SK-N-SH (cell line): ENCODE measurements at regions not wholly inside any gene's neighbourhood (a gene's known extent, or its start where the extent isn't known, plus 50 kb on each side); places are given as distances from the start of the nearest gene placed in this dataset.

Experiments
- CTCF ChIA-PET: fragments of 300-600, 350-600 bp; formaldehyde crosslinking; extraction: SDS; loops from one replicate; lab custom pipeline; 2021; lab: Yijun Ruan, JAX
- POLR2A ChIA-PET: fragments of 350-600 bp; sonication (Branson Sonifier 250); formaldehyde crosslinking; extraction: SDS; loops from one replicate; lab custom pipeline; 2020; ENCODE audit warnings: antibody characterized with exemption, inconsistent platforms; lab: Yijun Ruan, JAX
- DNase-seq: peaks from one replicate; pipeline ENCODE4 v3.0.0; 2012
- H2AFZ ChIP-seq: fragments of 200-600 bp; sonication (generic); 2 replicates; pipeline ENCODE4 v1.8.1; 2016; ENCODE audit warnings: antibody characterized with exemption, mild to moderate bottlenecking, low read depth
- H3F3A ChIP-seq: fragments of 200-600 bp; sonication (generic); replicated peaks from 2 replicates; pipeline ENCODE3; 2016; ENCODE audit warnings: antibody characterized with exemption, mild to moderate bottlenecking; ENCODE audit not compliant: insufficient read depth
- H3K27ac ChIP-seq, 2 experiments: fragments of 200-500 bp in 1 of 2; fragments of 200-600 bp in 1 of 2; sonication (Bioruptor generic) in 1 of 2; sonication (generic), shearing (Covaris generic) in 1 of 2; 2 replicates each; pipeline versions ENCODE4 v1.5.1 to v1.6.1; 2014 to 2016; ENCODE audit warnings: low read depth in 2 of 2, inconsistent platforms in 1 of 2, low read length in 1 of 2, mild to moderate bottlenecking in 1 of 2, mixed read lengths in 1 of 2
- H3K27me3 ChIP-seq: fragments of 200-600 bp; sonication (generic), shearing (Covaris generic); 2 replicates; pipeline ENCODE4 v1.6.1; 2016; ENCODE audit warnings: mixed run types; ENCODE audit not compliant: insufficient read depth
- H3K36me3 ChIP-seq, 2 experiments: fragments of 200-500 bp in 1 of 2; fragments of 200-600 bp in 1 of 2; sonication (Bioruptor generic) in 1 of 2; sonication (generic) in 1 of 2; replicated peaks in 1 of 2; 2 replicates each; pipeline versions ENCODE3 to v1.5.1; 2014 to 2016; ENCODE audit warnings: low read length in 1 of 2, mild to moderate bottlenecking in 1 of 2; ENCODE audit not compliant: insufficient read depth in 2 of 2, control insufficient read depth in 1 of 2
- H3K4me1 ChIP-seq, 2 experiments: fragments of 200-500 bp in 1 of 2; fragments of 200-600 bp in 1 of 2; sonication (Bioruptor generic) in 1 of 2; sonication (generic), shearing (Covaris generic) in 1 of 2; 2 replicates each; pipeline versions ENCODE4 v1.5.1 to v1.6.1; 2014 to 2016; ENCODE audit warnings: low read depth in 1 of 2, low read length in 1 of 2, mixed run types in 1 of 2; ENCODE audit not compliant: insufficient read depth in 2 of 2, control insufficient read depth in 1 of 2
- H3K4me2 ChIP-seq: fragments of 200-600 bp; sonication (generic), shearing (Covaris generic); 2 replicates; pipeline ENCODE4 v1.6.1; 2017; ENCODE audit warnings: mixed run types
- H3K4me3 ChIP-seq, 2 experiments: fragments of 200-500 bp in 1 of 2; fragments of 200-600 bp in 1 of 2; sonication (Bioruptor generic) in 1 of 2; sonication (generic), shearing (Covaris generic) in 1 of 2; 2 replicates each; pipeline versions ENCODE4 v1.5.1 to v1.8.1; 2014 to 2016; ENCODE audit warnings: low read depth in 2 of 2, inconsistent platforms in 1 of 2, low read length in 1 of 2, mild to moderate bottlenecking in 1 of 2, mixed read lengths in 1 of 2, moderate library complexity in 1 of 2
- H3K79me2 ChIP-seq: fragments of 200-600 bp; sonication (generic); 2 replicates; pipeline ENCODE4 v1.8.1; 2017; ENCODE audit warnings: mild to moderate bottlenecking; ENCODE audit not compliant: insufficient read depth
- H3K9ac ChIP-seq: fragments of 200-600 bp; sonication (generic); 2 replicates; pipeline ENCODE4 v1.6.1; 2017; ENCODE audit warnings: mixed run types
- H3K9me2 ChIP-seq: fragments of 200-600 bp; sonication (generic); 2 replicates; pipeline ENCODE4 v1.6.1; 2017; ENCODE audit warnings: mixed run types
- H3K9me3 ChIP-seq: fragments of 200-600 bp; sonication (generic); 2 replicates; pipeline ENCODE4 v1.6.1; 2017; ENCODE audit warnings: mixed run types, mild to moderate bottlenecking, moderate library complexity
- H4K20me1 ChIP-seq: fragments of 200-600 bp; sonication (generic); 2 replicates; pipeline ENCODE4 v1.6.1; 2017; ENCODE audit warnings: mild to moderate bottlenecking, mixed run types; ENCODE audit not compliant: insufficient read depth
- CTCF ChIP-seq: fragments of 200-600 bp; sonication (generic); IDR thresholded peaks from 2 replicates; pipeline ENCODE4 v1.6.1; 2017; ENCODE audit warnings: antibody characterized with exemption, mild to moderate bottlenecking, moderate library complexity
- EP300 ChIP-seq, 2 experiments: IDR thresholded peaks; 2 replicates each; pipeline versions ENCODE4 v1.4.0 to v1.6.1; 2012; ENCODE audit warnings: borderline replicate concordance in 1 of 2, low read depth in 1 of 2, low read length in 1 of 2
- EZH2phosphoT487 ChIP-seq: fragments of 200-600 bp; sonication (generic); IDR thresholded peaks from 2 replicates; pipeline ENCODE4 v1.6.1; 2017; ENCODE audit warnings: low read depth, mixed run types, mild to moderate bottlenecking, antibody characterized with exemption, moderate library complexity, borderline replicate concordance
- MAX ChIP-seq: IDR thresholded peaks from 2 replicates; pipeline ENCODE4 v1.4.0; 2012; ENCODE audit warnings: low read depth
- NFIC ChIP-seq: IDR thresholded peaks from 2 replicates; pipeline ENCODE4 v1.4.0; 2012; ENCODE audit warnings: borderline replicate concordance
- NRF1 ChIP-seq: IDR thresholded peaks from 2 replicates; pipeline ENCODE4 v1.6.1; 2012; ENCODE audit warnings: low read depth, mild to moderate bottlenecking, low read length
- PBX3 ChIP-seq: IDR thresholded peaks from 2 replicates; pipeline ENCODE4; 2012
- POLR2AphosphoS5 ChIP-seq: IDR thresholded peaks from 2 replicates; pipeline ENCODE4 v1.6.1; 2012; ENCODE audit warnings: low read depth, low read length
- RAD21 ChIP-seq: IDR thresholded peaks from 2 replicates; pipeline ENCODE4 v1.6.1; 2012; ENCODE audit warnings: mild to moderate bottlenecking, low read length
- RFX5 ChIP-seq: IDR thresholded peaks from 2 replicates; pipeline ENCODE4 v1.6.1; 2012; ENCODE audit warnings: mild to moderate bottlenecking, improper control_type of control experiment, low read length
- SMC3 ChIP-seq: IDR thresholded peaks from 2 replicates; pipeline ENCODE4 v1.6.1; 2012; ENCODE audit warnings: low read depth, low read length, improper control_type of control experiment
- TCF12 ChIP-seq: IDR thresholded peaks from 2 replicates; pipeline ENCODE4 v1.4.0; 2012
- TEAD4 ChIP-seq: IDR thresholded peaks from 2 replicates; pipeline ENCODE4 v1.4.0; 2012; ENCODE audit warnings: mild to moderate bottlenecking, borderline replicate concordance; ENCODE audit not compliant: insufficient read depth
- USF2 ChIP-seq: fragments of 150-350 bp; IDR thresholded peaks from 2 replicates; pipeline ENCODE4 v1.6.1; 2017; ENCODE audit warnings: antibody characterized with exemption, low read length, low read depth, borderline replicate concordance
- ZBTB33 ChIP-seq: IDR thresholded peaks from 2 replicates; pipeline ENCODE4 v1.4.0; 2012; ENCODE audit warnings: low read depth, borderline replicate concordance
- WGBS: methylation state at CpG from one replicate; pipeline ENCODE4 v1.1.6; 2017; ENCODE audit warnings: low lambda C conversion rate; 5-methylcytosine and 5-hydroxymethylcytosine counted together

GRCh38 chr5:34538026-34538672 lies 118.0 kb upstream of the RAI14 start:
- H4K20me1 ChIP-seq, result no peaks in the 10 kb centered on the region
- H3K9me2 ChIP-seq, result no peaks in the 10 kb centered on the region
- peaks cover 31% of the 10 kb centered on the region for H3F3A ChIP-seq
- H3K4me1 ChIP-seq, result peaks cover 0 to 18% of the 10 kb centered on the region in 2 experiments; a peak in 3 of 4 replicates
- no peaks in the 10 kb centered on the region for H3K79me2 ChIP-seq
- H3K9ac ChIP-seq, result no peak overlapping the region
- 60% methylated on average over 3 of the region's 3 CpGs for WGBS
- no peak overlapping the region for H2AFZ ChIP-seq
- ChIA-PET POLR2A (no interaction called here), CTCF (interaction anchor here (1.7 to 2.3 kb wide), 4 partner anchors 10 to 360 kb away, joined by 5 to 13 read pairs (median 6); no protein-coding TSS in a partner anchor)
- H3K36me3 ChIP-seq, result no peaks in the 10 kb centered on the region
- H3K4me3 ChIP-seq, result no peak overlapping the region
- no peak overlapping the region for H3K4me2 ChIP-seq
- no peaks in the 10 kb centered on the region for H3K27me3 ChIP-seq
- no peak for DNase-seq
- H3K27ac ChIP-seq, result 0 out of 4 replicates have a peak overlapping the region, but pooled peaks of 1 of the 2 experiments have one; percentile 11
- H3K9me3 ChIP-seq, result no peaks in the 10 kb centered on the region
- TF ChIP-seq USF2 (no peak), PBX3 (no peak), RAD21 (peak; percentile 46), CTCF (peak; percentile 44)
- TF ChIP-seq, all 33 proteins: peak for 2

- H3K4me2 ChIP-seq, result no peak overlapping the region
Measured at GRCh38 chr5:34539183-34539582, 116.9 kb upstream of the RAI14 start.

More at GRCh38 chr5:34539183-34539582, 116.9 kb upstream of the RAI14 start:
- WGBS, result 63% methylated on average over 1 of the region's 1 CpG
- Histone ChIP-seq H3K9me2 (no peaks in the 10 kb centered on the region), H3K36me3 (no peaks in the 10 kb centered on the region), H3K9ac (no peak overlapping the region), H3K9me3 (no peaks in the 10 kb centered on the region), H3K79me2 (no peaks in the 10 kb centered on the region), H3K27ac (no peak overlapping the region), H3K4me1 (peaks cover 0 to 14% of the 10 kb centered on the region in 2 experiments; a peak in 3 of 4 replicates), H3K4me3 (no peak overlapping the region), H2AFZ (no peak overlapping the region; the same call in 1 of the 2 replicates), H3K27me3 (no peaks in the 10 kb centered on the region), H3F3A (peaks cover 21% of the 10 kb centered on the region), H4K20me1 (no peaks in the 10 kb centered on the region)
- ChIA-PET CTCF (interaction anchor here (1.7 to 1.9 kb wide), 2 partner anchors 9 to 359 kb away, joined by 5 to 6 read pairs; no protein-coding TSS in a partner anchor), POLR2A (no interaction called here)
- no peak for DNase-seq
- TF ChIP-seq NFIC (no peak), EZH2phosphoT487 (no peak), NRF1 (no peak), EP300 (IDR thresholded peaks at IDR 0.05; ENCODE audit: borderline replicate concordance in 1 of 2, low read depth in 1 of 2, low read length in 1 of 2) (no peak), TEAD4 (no peak), MAX (no peak), CTCF (no peak), SMC3 (no peak), RFX5 (no peak), POLR2AphosphoS5 (no peak), ZBTB33 (no peak), RAD21 (no peak), TCF12 (no peak)
